ENCODE measurements at regions not wholly inside any gene's neighbourhood (a gene's known extent, or its start where the extent isn't known, plus 50 kb on each side); places are given as distances from the start of the nearest gene placed in this dataset.

DNA sequence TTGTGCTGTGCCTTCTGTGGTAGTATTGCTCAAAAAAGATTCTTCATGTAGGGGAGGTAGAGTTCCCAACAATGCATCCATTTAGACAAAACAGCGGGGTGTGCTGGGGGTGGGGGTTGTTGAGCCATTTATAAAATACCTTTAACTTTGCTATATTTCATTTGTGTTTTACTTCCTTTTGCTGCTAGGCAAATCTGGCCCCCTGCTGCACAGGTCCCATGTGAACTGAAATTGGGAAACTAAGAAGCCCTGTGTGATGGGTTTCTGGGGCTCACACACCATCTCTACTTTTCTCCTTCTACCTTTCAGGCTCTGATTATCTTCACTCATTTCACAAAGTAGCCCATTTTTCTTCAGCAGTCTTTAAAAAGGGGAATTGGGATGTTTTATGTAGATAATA, 52.7 kb upstream of the ITGA4 start:
- no peak overlapping the region for H3K4me3 ChIP-seq (ENCODE audit: low read depth, low read length)
- no peak for TF ChIP-seq CTCF (IDR thresholded peaks at IDR 0.05; ENCODE audit: low read depth, low read length)

DNA sequence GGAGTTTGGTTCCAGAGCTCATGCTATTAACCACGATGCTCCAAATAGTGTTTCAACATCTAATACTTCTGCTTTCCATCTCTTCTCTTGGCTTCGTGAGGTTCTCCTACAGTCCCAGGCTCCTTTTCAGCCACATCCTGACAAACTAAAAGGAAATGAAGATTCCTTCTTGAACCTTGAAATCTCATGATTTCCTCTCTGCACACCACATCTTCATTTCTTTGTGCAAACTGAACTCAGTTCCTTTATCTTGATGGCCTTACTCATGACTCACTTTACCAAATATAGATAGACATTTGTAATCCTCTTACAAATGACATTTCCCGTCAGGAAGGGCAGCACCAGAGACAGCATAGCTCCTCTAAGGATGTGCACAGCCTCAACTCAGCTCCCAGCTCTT, 50.0 kb upstream of the ITGA4 start:
- no peak overlapping the region for H3K4me3 ChIP-seq (ENCODE audit: low read depth, low read length)
- no peak for TF ChIP-seq CTCF (IDR thresholded peaks at IDR 0.05; ENCODE audit: low read depth, low read length)

Data from WI38 (cell line).